Karpas-422 (cell line): ENCODE measurements at regions not wholly inside any gene's neighbourhood (a gene's known extent, or its start where the extent isn't known, plus 50 kb on each side); places are given as distances from the start of the nearest gene placed in this dataset. TPM values are rescaled to one million over a fixed set of nuclear protein-coding genes. Genes with fewer than 3 reads are reported as not detected.

Source experiments
- small RNA-seq: library from RNA; depleted of rRNA; stranded (forward); fragments of <200 nt; gene quantifications from one replicate; pipeline ENCODE3, GENCODE V24; 2014

Small RNAs in the stretch of these regions (small RNA-seq; reads per million reads assigned to genes)
- not detected for gene RN7SL822P
- gene RNU6-746P = not detected
